ENCODE measurements at regions not wholly inside any gene's neighbourhood (a gene's known extent, or its start where the extent isn't known, plus 50 kb on each side); places are given as distances from the start of the nearest gene placed in this dataset.

DNA sequence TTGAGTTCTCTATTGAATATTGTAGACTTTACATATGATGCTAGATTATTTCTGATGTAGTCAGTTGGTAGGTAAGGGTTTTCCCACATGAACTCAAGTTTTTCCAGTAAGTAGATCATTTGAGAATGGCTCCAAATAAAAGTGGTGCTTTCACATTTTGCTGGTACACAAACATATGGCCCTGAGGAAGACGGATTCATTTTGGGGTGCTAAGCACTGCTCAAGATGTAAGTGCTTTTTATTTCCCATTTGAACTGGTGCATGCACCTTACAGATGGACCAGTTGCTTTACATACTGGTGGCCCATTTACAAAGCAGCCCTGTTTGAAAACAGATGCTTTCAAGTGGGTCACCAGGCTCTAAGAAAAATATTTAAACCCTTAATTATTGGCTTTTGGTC is 266.7 kb downstream of the MEIS1 start:
- Histone ChIP-seq H4K91ac (ENCODE audit: low read length) (no peak overlapping the region), H3K4me3 (ENCODE audit: insufficient read depth in 1 of 2, low read depth in 1 of 2, low read length in 2 of 2) (no peak overlapping the region), H2AK5ac (ENCODE audit: low read length, severe bottlenecking) (no peak overlapping the region), H2BK12ac (ENCODE audit: low read length in 2 of 2) (no peak overlapping the region), H3K27ac (ENCODE audit: low read length, poor library complexity, severe bottlenecking) (no peak overlapping the region), H3K27me3 (ENCODE audit: control insufficient read depth in 1 of 2, insufficient read depth in 1 of 2, low read length in 2 of 2) (no peaks in the 10 kb centered on the region), H3K36me3 (ENCODE audit: control insufficient read depth in 1 of 2, insufficient read depth in 2 of 2, low read depth in 1 of 2, low read length in 2 of 2) (no peaks in the 10 kb centered on the region), H2BK5ac (ENCODE audit: low read depth, low read length, poor library complexity, severe bottlenecking) (no peak overlapping the region), H3K4me1 (ENCODE audit: control insufficient read depth, insufficient read depth, low read depth, low read length) (no peaks in the 10 kb centered on the region), H3K18ac (ENCODE audit: low read depth in 1 of 2, low read length in 2 of 2) (no peak overlapping the region), H2AFZ (ENCODE audit: low read depth, low read length) (no peak overlapping the region), H3K14ac (ENCODE audit: low read length in 2 of 2) (no peak overlapping the region), H3K4ac (ENCODE audit: low read depth in 1 of 2, low read length in 2 of 2) (no peak overlapping the region), H2BK120ac (ENCODE audit: low read depth, low read length) (no peak overlapping the region), H3K23ac (ENCODE audit: low read length in 2 of 2) (no peak overlapping the region), H3K9me3 (ENCODE audit: control insufficient read depth, low read length) (no peaks in the 10 kb centered on the region), H3K79me1 (replicated peaks; ENCODE audit: low read length, poor library complexity, severe bottlenecking) (no peaks in the 10 kb centered on the region), H4K8ac (ENCODE audit: low read length) (no peak overlapping the region), H2BK15ac (ENCODE audit: low read depth, poor library complexity, severe bottlenecking) (no peak overlapping the region), H3K4me2 (ENCODE audit: low read length, poor library complexity, severe bottlenecking) (no peak overlapping the region), H3K9ac (ENCODE audit: low read length) (no peak overlapping the region)
- DNase-seq: no peak
- 88% methylated on average over 1 of the region's 1 CpG for WGBS

DNA sequence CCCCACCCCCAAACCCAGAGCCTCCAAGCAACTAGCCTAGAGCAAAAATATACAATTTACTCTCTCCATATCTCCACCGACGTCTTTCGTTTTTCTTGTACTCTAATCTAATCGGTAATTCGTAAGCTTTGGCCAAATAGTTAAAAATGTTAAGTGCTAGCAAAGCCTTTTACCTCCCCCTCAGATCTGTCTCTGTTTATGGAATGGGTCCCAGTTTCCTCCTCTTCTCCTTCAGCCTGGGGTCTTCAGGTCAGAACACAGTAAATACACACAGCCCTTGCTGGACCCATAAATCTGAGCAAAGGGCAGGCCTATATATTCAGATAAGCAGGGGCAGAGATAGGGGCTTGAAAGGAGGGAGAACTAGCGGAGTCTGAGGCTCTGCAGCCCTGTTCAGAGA is 267.4 kb downstream of the MEIS1 start:
- Histone ChIP-seq H3K4me3 (ENCODE audit: insufficient read depth in 1 of 2, low read depth in 1 of 2, low read length in 2 of 2) (no peak overlapping the region), H2BK120ac (ENCODE audit: low read depth, low read length) (no peak overlapping the region), H3K14ac (ENCODE audit: low read length in 2 of 2) (no peak overlapping the region), H4K8ac (ENCODE audit: low read length) (no peak overlapping the region), H3K4me1 (ENCODE audit: control insufficient read depth, insufficient read depth, low read depth, low read length) (no peaks in the 10 kb centered on the region), H3K4ac (ENCODE audit: low read depth in 1 of 2, low read length in 2 of 2) (no peak overlapping the region), H3K36me3 (ENCODE audit: control insufficient read depth in 1 of 2, insufficient read depth in 2 of 2, low read depth in 1 of 2, low read length in 2 of 2) (no peaks in the 10 kb centered on the region), H3K9ac (ENCODE audit: low read length) (no peak overlapping the region), H3K27ac (ENCODE audit: low read length, poor library complexity, severe bottlenecking) (no peak overlapping the region), H2BK15ac (ENCODE audit: low read depth, poor library complexity, severe bottlenecking) (no peak overlapping the region), H2BK12ac (ENCODE audit: low read length in 2 of 2) (no peak overlapping the region), H4K91ac (ENCODE audit: low read length) (no peak overlapping the region), H3K23ac (ENCODE audit: low read length in 2 of 2) (no peak overlapping the region), H2BK5ac (ENCODE audit: low read depth, low read length, poor library complexity, severe bottlenecking) (no peak overlapping the region), H3K79me1 (replicated peaks; ENCODE audit: low read length, poor library complexity, severe bottlenecking) (no peaks in the 10 kb centered on the region), H3K27me3 (ENCODE audit: control insufficient read depth in 1 of 2, insufficient read depth in 1 of 2, low read length in 2 of 2) (no peaks in the 10 kb centered on the region), H3K18ac (ENCODE audit: low read depth in 1 of 2, low read length in 2 of 2) (peak overlapping the region in 1 of 2 experiments; percentile 9), H3K4me2 (ENCODE audit: low read length, poor library complexity, severe bottlenecking) (no peak overlapping the region), H2AK5ac (ENCODE audit: low read length, severe bottlenecking) (no peak overlapping the region), H2AFZ (ENCODE audit: low read depth, low read length) (no peak overlapping the region), H3K9me3 (ENCODE audit: control insufficient read depth, low read length) (no peaks in the 10 kb centered on the region)
- 36% methylated on average over 5 of the region's 6 CpGs for WGBS
- DNase-seq: peak; percentile 30

DNA sequence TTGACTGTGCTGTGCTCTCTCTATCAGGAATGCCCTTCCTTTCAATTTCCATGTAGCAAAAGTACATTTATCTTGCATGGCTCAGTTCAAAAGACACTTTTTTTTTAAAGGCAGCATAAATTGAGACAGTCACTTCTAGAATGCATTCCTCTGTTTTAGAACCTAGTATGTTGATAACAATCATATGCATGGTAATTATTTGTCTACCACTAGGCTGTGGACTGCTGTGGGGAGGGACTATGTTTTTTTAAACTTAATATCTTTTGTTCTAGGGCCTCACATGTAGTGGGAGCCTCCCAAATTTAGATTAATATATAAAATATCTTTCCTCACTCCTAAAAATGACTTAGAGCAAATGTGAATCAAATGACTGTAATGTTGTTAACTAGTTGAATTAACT is 269.9 kb downstream of the MEIS1 start:
- Histone ChIP-seq H4K91ac (ENCODE audit: low read length) (no peak overlapping the region), H4K8ac (ENCODE audit: low read length) (no peak overlapping the region), H2AK5ac (ENCODE audit: low read length, severe bottlenecking) (no peak overlapping the region), H2AFZ (ENCODE audit: low read depth, low read length) (no peak overlapping the region), H2BK120ac (ENCODE audit: low read depth, low read length) (no peak overlapping the region), H2BK12ac (ENCODE audit: low read length in 2 of 2) (no peak overlapping the region), H3K4ac (ENCODE audit: low read depth in 1 of 2, low read length in 2 of 2) (no peak overlapping the region), H3K23ac (ENCODE audit: low read length in 2 of 2) (no peak overlapping the region), H3K27ac (ENCODE audit: low read length, poor library complexity, severe bottlenecking) (no peak overlapping the region), H3K4me3 (ENCODE audit: insufficient read depth in 1 of 2, low read depth in 1 of 2, low read length in 2 of 2) (no peak overlapping the region), H3K4me2 (ENCODE audit: low read length, poor library complexity, severe bottlenecking) (no peak overlapping the region), H3K36me3 (ENCODE audit: control insufficient read depth in 1 of 2, insufficient read depth in 2 of 2, low read depth in 1 of 2, low read length in 2 of 2) (no peaks in the 10 kb centered on the region), H2BK5ac (ENCODE audit: low read depth, low read length, poor library complexity, severe bottlenecking) (no peak overlapping the region), H3K18ac (ENCODE audit: low read depth in 1 of 2, low read length in 2 of 2) (no peak overlapping the region), H3K27me3 (ENCODE audit: control insufficient read depth in 1 of 2, insufficient read depth in 1 of 2, low read length in 2 of 2) (no peaks in the 10 kb centered on the region), H3K4me1 (ENCODE audit: control insufficient read depth, insufficient read depth, low read depth, low read length) (no peaks in the 10 kb centered on the region), H3K14ac (ENCODE audit: low read length in 2 of 2) (no peak overlapping the region), H3K9me3 (ENCODE audit: control insufficient read depth, low read length) (no peaks in the 10 kb centered on the region), H3K9ac (ENCODE audit: low read length) (no peak overlapping the region), H2BK15ac (ENCODE audit: low read depth, poor library complexity, severe bottlenecking) (no peak overlapping the region), H3K79me1 (replicated peaks; ENCODE audit: low read length, poor library complexity, severe bottlenecking) (no peaks in the 10 kb centered on the region)
- DNase-seq: no peak

DNA sequence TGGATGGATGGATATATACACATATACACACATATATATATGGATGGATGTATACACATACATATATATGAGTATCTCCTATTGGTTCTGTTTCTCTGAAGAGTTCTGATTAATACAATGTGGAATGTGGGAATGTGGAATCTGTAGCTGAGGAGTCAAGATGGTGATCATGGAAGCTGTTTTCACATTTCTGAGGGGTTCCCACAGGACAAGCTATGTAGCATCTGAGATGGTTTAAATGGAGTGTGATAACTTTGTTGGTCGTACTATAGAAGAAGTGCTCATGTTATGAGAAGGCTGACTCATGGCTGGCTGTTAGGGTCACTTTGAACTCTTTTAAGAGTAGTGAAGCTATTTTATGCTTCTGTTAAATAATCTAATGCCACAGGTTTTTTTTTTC is 279.7 kb downstream of the MEIS1 start:
- Histone ChIP-seq H3K4me3 (ENCODE audit: insufficient read depth in 1 of 2, low read depth in 1 of 2, low read length in 2 of 2) (no peak overlapping the region), H2BK15ac (ENCODE audit: low read depth, poor library complexity, severe bottlenecking) (no peak overlapping the region), H3K18ac (ENCODE audit: low read depth in 1 of 2, low read length in 2 of 2) (no peak overlapping the region), H3K27me3 (ENCODE audit: control insufficient read depth in 1 of 2, insufficient read depth in 1 of 2, low read length in 2 of 2) (no peaks in the 10 kb centered on the region), H4K8ac (ENCODE audit: low read length) (no peak overlapping the region), H3K4me2 (ENCODE audit: low read length, poor library complexity, severe bottlenecking) (no peak overlapping the region), H2AFZ (ENCODE audit: low read depth, low read length) (no peak overlapping the region), H3K27ac (ENCODE audit: low read length, poor library complexity, severe bottlenecking) (no peak overlapping the region), H3K36me3 (ENCODE audit: control insufficient read depth in 1 of 2, insufficient read depth in 2 of 2, low read depth in 1 of 2, low read length in 2 of 2) (no peaks in the 10 kb centered on the region), H2BK5ac (ENCODE audit: low read depth, low read length, poor library complexity, severe bottlenecking) (no peak overlapping the region), H3K4ac (ENCODE audit: low read depth in 1 of 2, low read length in 2 of 2) (no peak overlapping the region), H2BK12ac (ENCODE audit: low read length in 2 of 2) (no peak overlapping the region), H3K9me3 (ENCODE audit: control insufficient read depth, low read length) (no peaks in the 10 kb centered on the region), H2BK120ac (ENCODE audit: low read depth, low read length) (no peak overlapping the region), H3K4me1 (ENCODE audit: control insufficient read depth, insufficient read depth, low read depth, low read length) (no peaks in the 10 kb centered on the region), H2AK5ac (ENCODE audit: low read length, severe bottlenecking) (no peak overlapping the region), H3K23ac (ENCODE audit: low read length in 2 of 2) (no peak overlapping the region), H3K9ac (ENCODE audit: low read length) (no peak overlapping the region), H4K91ac (ENCODE audit: low read length) (no peak overlapping the region), H3K14ac (ENCODE audit: low read length in 2 of 2) (no peak overlapping the region), H3K79me1 (replicated peaks; ENCODE audit: low read length, poor library complexity, severe bottlenecking) (no peaks in the 10 kb centered on the region)
- DNase-seq: peak; percentile 18
- no CpG with 5 or more reads among the region's 1 CpG for WGBS

Measured in mesenchymal stem cell (in vitro differentiated cells and primary cell).